Smooth muscle cell (in vitro differentiated cells): ENCODE measurements at regions not wholly inside any gene's neighbourhood (a gene's known extent, or its start where the extent isn't known, plus 50 kb on each side); places are given as distances from the start of the nearest gene placed in this dataset.
"Not testable (repeated sequence)": the region's sequence is repeated elsewhere in the genome, so short reads cannot be mapped to it uniquely, and the experiment has no call there.

ENCODE experiments used
- DNase-seq: peaks from one replicate; lab custom pipeline; 2025; ENCODE audit not compliant: unreplicated experiment; lab: John Stamatoyannopoulos, UW
- H2AFZ ChIP-seq: fragments of 200-600 bp; sonication (generic); 2 replicates; pipeline ENCODE4 v1.6.0; 2016; ENCODE audit warnings: antibody characterized with exemption, low read depth, mild to moderate bottlenecking
- H3F3A ChIP-seq: fragments of 200-600 bp; sonication (generic); 2 replicates; pipeline ENCODE4 v1.6.0; 2017; ENCODE audit warnings: antibody characterized with exemption, low read depth
- H3K27ac ChIP-seq: fragments of 200-600 bp; sonication (generic); 2 replicates; pipeline ENCODE4 v1.5.1; 2016; ENCODE audit warnings: low read depth, mild to moderate bottlenecking
- H3K27me3 ChIP-seq: fragments of 200-600 bp; sonication (generic); 2 replicates; pipeline ENCODE4 v1.6.1; 2016; ENCODE audit warnings: low read depth, mild to moderate bottlenecking
- H3K36me3 ChIP-seq: fragments of 200-600 bp; sonication (generic); 2 replicates; pipeline ENCODE4 v1.5.1; 2016; ENCODE audit warnings: low read depth
- H3K4me1 ChIP-seq: fragments of 200-600 bp; sonication (generic); 2 replicates; pipeline ENCODE4 v1.5.1; 2016; ENCODE audit warnings: low read depth
- H3K4me2 ChIP-seq: fragments of 200-600 bp; sonication (generic); 2 replicates; pipeline ENCODE4 v1.6.0; 2016; ENCODE audit warnings: mild to moderate bottlenecking
- H3K4me3 ChIP-seq: fragments of 200-600 bp; sonication (generic); 2 replicates; pipeline ENCODE4 v1.5.1; 2016; ENCODE audit warnings: mild to moderate bottlenecking
- H3K79me2 ChIP-seq: fragments of 200-600 bp; sonication (generic); 2 replicates; pipeline ENCODE4 v1.6.0; 2016; ENCODE audit warnings: low read depth, mild to moderate bottlenecking
- H3K9ac ChIP-seq: fragments of 200-600 bp; sonication (generic); 2 replicates; pipeline ENCODE4 v1.6.0; 2016; ENCODE audit warnings: low read depth
- H3K9me3 ChIP-seq: fragments of 200-600 bp; sonication (generic); replicated peaks from 2 replicates; pipeline ENCODE4 v1.5.1; 2016; ENCODE audit warnings: low read depth
- H4K20me1 ChIP-seq: fragments of 200-600 bp; sonication (generic); 2 replicates; pipeline ENCODE4 v1.6.0; 2016; ENCODE audit warnings: low read depth
- WGBS: methylation state at CpG from one replicate; pipeline ENCODE4 v1.1.7; 2016; ENCODE audit warnings: low lambda C conversion rate; 5-methylcytosine and 5-hydroxymethylcytosine counted together
- TF ChIP-seq, protein P1 (sequence below): fragments of 200-600 bp; sonication (generic); IDR thresholded peaks from 2 replicates; pipeline ENCODE4 v1.5.1; 2017; ENCODE audit warnings: borderline replicate concordance, mild to moderate bottlenecking, antibody characterized with exemption; ENCODE audit not compliant: insufficient read depth, poor library complexity, severe bottlenecking

- H3K27ac ChIP-seq, result no peak overlapping the region
These were observed 236.2 kb upstream of the BTG1 start for GRCh38 chr12:92381856-92382255.

GRCh38 chr12:92378682-92379479, 233.2 kb upstream of the BTG1 start:
- WGBS, result 62% methylated on average over 4 of the region's 4 CpGs
- Histone ChIP-seq H3K4me2 (no peak overlapping the region), H3K79me2 (no peaks in the 10 kb centered on the region), H4K20me1 (no peaks in the 10 kb centered on the region), H3K4me1 (no peaks in the 10 kb centered on the region), H2AFZ (no peak overlapping the region), H3F3A (no peaks in the 10 kb centered on the region), H3K36me3 (no peaks in the 10 kb centered on the region), H3K27ac (no peak overlapping the region), H3K4me3 (no peak overlapping the region), H3K9me3 (no peaks in the 10 kb centered on the region), H3K9ac (no peak overlapping the region), H3K27me3 (no peaks in the 10 kb centered on the region)
- TF ChIP-seq, protein P1, sequence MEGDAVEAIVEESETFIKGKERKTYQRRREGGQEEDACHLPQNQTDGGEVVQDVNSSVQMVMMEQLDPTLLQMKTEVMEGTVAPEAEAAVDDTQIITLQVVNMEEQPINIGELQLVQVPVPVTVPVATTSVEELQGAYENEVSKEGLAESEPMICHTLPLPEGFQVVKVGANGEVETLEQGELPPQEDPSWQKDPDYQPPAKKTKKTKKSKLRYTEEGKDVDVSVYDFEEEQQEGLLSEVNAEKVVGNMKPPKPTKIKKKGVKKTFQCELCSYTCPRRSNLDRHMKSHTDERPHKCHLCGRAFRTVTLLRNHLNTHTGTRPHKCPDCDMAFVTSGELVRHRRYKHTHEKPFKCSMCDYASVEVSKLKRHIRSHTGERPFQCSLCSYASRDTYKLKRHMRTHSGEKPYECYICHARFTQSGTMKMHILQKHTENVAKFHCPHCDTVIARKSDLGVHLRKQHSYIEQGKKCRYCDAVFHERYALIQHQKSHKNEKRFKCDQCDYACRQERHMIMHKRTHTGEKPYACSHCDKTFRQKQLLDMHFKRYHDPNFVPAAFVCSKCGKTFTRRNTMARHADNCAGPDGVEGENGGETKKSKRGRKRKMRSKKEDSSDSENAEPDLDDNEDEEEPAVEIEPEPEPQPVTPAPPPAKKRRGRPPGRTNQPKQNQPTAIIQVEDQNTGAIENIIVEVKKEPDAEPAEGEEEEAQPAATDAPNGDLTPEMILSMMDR, result no peak
- DNase-seq, result no peak

More at GRCh38 chr12:92381856-92382255, 236.2 kb upstream of the BTG1 start:
- Histone ChIP-seq H3K79me2 (no peaks in the 10 kb centered on the region), H3K4me1 (no peaks in the 10 kb centered on the region), H3K4me2 (no peak overlapping the region), H4K20me1 (no peaks in the 10 kb centered on the region), H3K9me3 (no peaks in the 10 kb centered on the region), H3K9ac (no peak overlapping the region), H2AFZ (no peak overlapping the region), H3F3A (no peaks in the 10 kb centered on the region), H3K4me3 (no peak overlapping the region), H3K36me3 (no peaks in the 10 kb centered on the region), H3K27me3 (no peaks in the 10 kb centered on the region)
- TF ChIP-seq, protein P1, result no peak
- DNase-seq, result no peak

- H4K20me1 ChIP-seq, DNase-seq, H3K9me3 ChIP-seq, H2AFZ ChIP-seq, H3K9ac ChIP-seq, H3K27ac ChIP-seq, H3K36me3 ChIP-seq, H3K4me1 ChIP-seq, H3K27me3 ChIP-seq, H3K4me3 ChIP-seq, H3K79me2 ChIP-seq, H3K4me2 ChIP-seq, H3F3A ChIP-seq: not testable (repeated sequence)
- WGBS, result 99% methylated on average over 3 of the region's 3 CpGs
These were observed 229.9 kb upstream of the BTG1 start for GRCh38 chr12:92375504-92375903.

- Histone ChIP-seq H4K20me1 (no peaks in the 10 kb centered on the region), H3K27ac (no peak overlapping the region), H3K79me2 (no peaks in the 10 kb centered on the region), H3K9ac (no peak overlapping the region), H2AFZ (no peak overlapping the region), H3F3A (no peaks in the 10 kb centered on the region), H3K9me3 (no peaks in the 10 kb centered on the region), H3K36me3 (no peaks in the 10 kb centered on the region), H3K4me1 (no peaks in the 10 kb centered on the region), H3K4me2 (no peak overlapping the region), H3K4me3 (no peak overlapping the region), H3K27me3 (no peaks in the 10 kb centered on the region)
- TF ChIP-seq, protein P1, result no peak
- DNase-seq, result no peak
These were observed 225.2 kb upstream of the BTG1 start for GRCh38 chr12:92370828-92371227.
